Right lobe of liver (tissue), 6 donors: ENCODE measurements at regions not wholly inside any gene's neighbourhood (a gene's known extent, or its start where the extent isn't known, plus 50 kb on each side); places are given as distances from the start of the nearest gene placed in this dataset.

ENCODE experiments used
- ATAC-seq, 4 donors: fragments of 200-7000 bp; cut with Tn5 transposase; one replicate each; pipeline ENCODE4 v1.9.1; 2020; ENCODE audit warnings: mild to moderate bottlenecking in 4 of 4, moderate library complexity in 4 of 4
- DNase-seq, 3 donors: peaks; one replicate each; pipeline ENCODE4 v3.0.0-alpha.2; 2020
- H3K27ac ChIP-seq, 3 donors: fragments of 200-600 bp; one replicate each; pipeline ENCODE4 v1.8.0; 2022
- H3K27me3 ChIP-seq, 2 donors: fragments of 200-600 bp; one replicate each; pipeline ENCODE4 v1.8.0; 2022
- H3K36me3 ChIP-seq, 4 donors: fragments of 200-600 bp; sonication (generic) in 1 of 4; one replicate each; pipeline versions ENCODE4 v1.5.1 to v1.8.0; 2017 to 2022; ENCODE audit warnings: control low read depth in 1 of 4
- H3K4me1 ChIP-seq, 4 donors: fragments of 200-600 bp; sonication (generic) in 1 of 4; one replicate each; pipeline versions ENCODE4 v1.5.1 to v1.8.0; 2017 to 2022; ENCODE audit warnings: control low read depth in 1 of 4
- H3K4me3 ChIP-seq, 3 donors: fragments of 200-600 bp; one replicate each; pipeline ENCODE4 v1.8.0; 2022
- H3K9me3 ChIP-seq, 4 donors: fragments of 200-600 bp; sonication (generic) in 1 of 4; one replicate each; pipeline versions ENCODE4 v1.5.1 to v1.8.0; 2017 to 2022; ENCODE audit warnings: control low read depth in 1 of 4
- POLR2A ChIP-seq: fragments of 450-650 bp; IDR thresholded peaks from one replicate; pipeline ENCODE4 v1.6.1; 2017; ENCODE audit warnings: antibody characterized with exemption, mild to moderate bottlenecking
- WGBS: methylation state at CpG from one replicate; pipeline ENCODE4 v1.1.6; 2018; ENCODE audit warnings: low coverage, low lambda C conversion rate; ENCODE audit not compliant: insufficient coverage; ENCODE audit errors: missing lambda C conversion rate; 5-methylcytosine and 5-hydroxymethylcytosine counted together
- intact Hi-C, 2 donors: fragments of 100-400 bp; cut with DNase I; formaldehyde crosslinking; loops; one replicate each; pipeline versions ENCODE4 v1.11.2 to v1.14.1; 2022
- TF ChIP-seq, protein P1 (sequence below), 4 donors: fragments of 200-600 bp in 3 of 4; fragments of 450-650 bp in 1 of 4; IDR thresholded peaks; one replicate each; pipeline versions ENCODE4 v1.5.1 to v1.8.0; 2016 to 2022; ENCODE audit warnings: antibody characterized with exemption in 4 of 4, mild to moderate bottlenecking in 2 of 4
- donor health status: DM: no; HTN: yes; CAD: no.
- donor health status: DM: no; HTN: no; CAD: no.
- donor health status: DM: no; HTN: no; CAD: no.
- donor health status: DM: no; HTN: yes; CAD: no.
- donor health status: DM: no; HTN: yes; CAD: no.

DNA sequence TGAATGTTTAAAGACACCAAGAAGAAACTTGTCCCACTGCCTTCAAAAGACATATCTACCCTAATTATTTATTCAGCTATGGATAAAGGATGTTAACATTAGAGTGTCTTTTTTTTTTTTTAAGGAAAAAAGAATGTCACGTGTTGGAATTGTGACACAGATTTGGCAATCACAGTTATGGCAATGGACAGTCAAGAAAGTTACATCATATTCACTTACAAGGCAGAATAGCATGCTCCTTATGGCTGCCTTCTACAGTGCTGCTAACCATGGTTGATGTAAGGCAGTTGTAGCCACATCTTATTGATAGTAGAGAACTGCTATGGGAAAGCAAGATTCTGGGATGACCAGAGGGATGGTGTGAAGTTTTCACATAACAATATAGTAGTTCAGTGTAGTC lies 128.8 kb upstream of the ZBTB20 start:
- DNase-seq, result no peak
- Histone ChIP-seq H3K9me3 (no peaks in the 10 kb centered on the region), H3K36me3 (no peaks in the 10 kb centered on the region), H3K27me3 (no peaks in the 10 kb centered on the region), H3K27ac (no peak overlapping the region), H3K4me3 (no peak overlapping the region), H3K4me1 (no peaks in the 10 kb centered on the region)
- ATAC-seq, result no peak
- intact Hi-C loops, result no loop called here
- no peak for TF ChIP-seq POLR2A
- TF ChIP-seq, protein P1, sequence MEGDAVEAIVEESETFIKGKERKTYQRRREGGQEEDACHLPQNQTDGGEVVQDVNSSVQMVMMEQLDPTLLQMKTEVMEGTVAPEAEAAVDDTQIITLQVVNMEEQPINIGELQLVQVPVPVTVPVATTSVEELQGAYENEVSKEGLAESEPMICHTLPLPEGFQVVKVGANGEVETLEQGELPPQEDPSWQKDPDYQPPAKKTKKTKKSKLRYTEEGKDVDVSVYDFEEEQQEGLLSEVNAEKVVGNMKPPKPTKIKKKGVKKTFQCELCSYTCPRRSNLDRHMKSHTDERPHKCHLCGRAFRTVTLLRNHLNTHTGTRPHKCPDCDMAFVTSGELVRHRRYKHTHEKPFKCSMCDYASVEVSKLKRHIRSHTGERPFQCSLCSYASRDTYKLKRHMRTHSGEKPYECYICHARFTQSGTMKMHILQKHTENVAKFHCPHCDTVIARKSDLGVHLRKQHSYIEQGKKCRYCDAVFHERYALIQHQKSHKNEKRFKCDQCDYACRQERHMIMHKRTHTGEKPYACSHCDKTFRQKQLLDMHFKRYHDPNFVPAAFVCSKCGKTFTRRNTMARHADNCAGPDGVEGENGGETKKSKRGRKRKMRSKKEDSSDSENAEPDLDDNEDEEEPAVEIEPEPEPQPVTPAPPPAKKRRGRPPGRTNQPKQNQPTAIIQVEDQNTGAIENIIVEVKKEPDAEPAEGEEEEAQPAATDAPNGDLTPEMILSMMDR (IDR thresholded peaks at IDR 0.05), result no peak
- 50% methylated on average over 1 of the region's 1 CpG for WGBS

DNA sequence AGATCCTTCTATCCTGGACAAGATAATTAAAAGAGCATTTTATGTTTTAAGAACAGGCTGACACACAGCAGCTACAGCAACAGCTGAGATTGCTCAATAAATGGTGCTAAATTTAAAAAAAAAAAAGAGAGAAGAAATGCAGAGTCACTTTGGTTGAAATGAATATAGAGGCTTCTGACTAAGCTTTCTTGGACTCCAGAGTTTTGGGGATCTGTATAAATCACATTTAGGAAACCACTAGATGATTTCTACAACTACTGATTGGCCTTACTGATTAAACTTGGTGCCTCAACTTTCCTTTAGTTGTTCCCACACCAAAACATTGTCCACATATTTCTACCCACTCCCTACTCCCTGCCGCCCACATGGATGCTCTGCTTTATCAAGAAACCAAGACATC lies 132.9 kb upstream of the ZBTB20 start:
- H3K4me3 ChIP-seq, result no peak overlapping the region
- H3K4me1 ChIP-seq, result no peaks in the 10 kb centered on the region
- 43% methylated on average over 1 of the region's 1 CpG for WGBS
- intact Hi-C loops, result no loop called here
- H3K36me3 ChIP-seq, result no peaks in the 10 kb centered on the region
- no peaks in the 10 kb centered on the region for H3K9me3 ChIP-seq
- TF ChIP-seq, protein P1 (IDR thresholded peaks at IDR 0.05), result no peak
- TF ChIP-seq POLR2A, result no peak
- DNase-seq, result no peak
- no peaks in the 10 kb centered on the region for H3K27me3 ChIP-seq
- no peak for ATAC-seq
- H3K27ac ChIP-seq, result no peak overlapping the region

DNA sequence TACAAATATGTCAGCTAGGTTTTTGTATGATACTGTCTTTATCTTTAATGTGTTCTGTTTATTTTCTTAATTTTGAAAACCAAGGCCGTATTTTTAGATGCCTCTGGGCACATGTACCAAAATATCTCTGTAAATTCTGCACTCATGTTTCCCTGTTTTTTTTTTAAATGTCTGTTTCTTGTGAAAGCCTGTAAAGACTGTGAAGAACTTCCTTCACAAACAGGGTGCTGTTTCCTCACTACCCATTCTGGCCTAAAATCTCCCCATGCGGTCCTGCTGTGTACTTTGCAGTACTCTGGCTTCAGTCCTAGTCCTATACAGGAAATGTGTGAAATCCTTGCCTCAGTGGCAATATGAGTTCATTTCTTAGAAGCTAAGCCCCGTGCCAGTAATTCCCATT lies 133.4 kb upstream of the ZBTB20 start:
- ATAC-seq (no peak), DNase-seq (no peak)
- H3K9me3 ChIP-seq, result no peaks in the 10 kb centered on the region
- intact Hi-C loops, result no loop called here
- no peak for TF ChIP-seq POLR2A
- TF ChIP-seq, protein P1 (IDR thresholded peaks at IDR 0.05), result no peak
- H3K27me3 ChIP-seq, result no peaks in the 10 kb centered on the region
- no peak overlapping the region for H3K27ac ChIP-seq
- H3K36me3 ChIP-seq, result no peaks in the 10 kb centered on the region
- H3K4me1 ChIP-seq, result no peaks in the 10 kb centered on the region
- no peak overlapping the region for H3K4me3 ChIP-seq
- WGBS, result 19% methylated on average over 3 of the region's 3 CpGs

DNA sequence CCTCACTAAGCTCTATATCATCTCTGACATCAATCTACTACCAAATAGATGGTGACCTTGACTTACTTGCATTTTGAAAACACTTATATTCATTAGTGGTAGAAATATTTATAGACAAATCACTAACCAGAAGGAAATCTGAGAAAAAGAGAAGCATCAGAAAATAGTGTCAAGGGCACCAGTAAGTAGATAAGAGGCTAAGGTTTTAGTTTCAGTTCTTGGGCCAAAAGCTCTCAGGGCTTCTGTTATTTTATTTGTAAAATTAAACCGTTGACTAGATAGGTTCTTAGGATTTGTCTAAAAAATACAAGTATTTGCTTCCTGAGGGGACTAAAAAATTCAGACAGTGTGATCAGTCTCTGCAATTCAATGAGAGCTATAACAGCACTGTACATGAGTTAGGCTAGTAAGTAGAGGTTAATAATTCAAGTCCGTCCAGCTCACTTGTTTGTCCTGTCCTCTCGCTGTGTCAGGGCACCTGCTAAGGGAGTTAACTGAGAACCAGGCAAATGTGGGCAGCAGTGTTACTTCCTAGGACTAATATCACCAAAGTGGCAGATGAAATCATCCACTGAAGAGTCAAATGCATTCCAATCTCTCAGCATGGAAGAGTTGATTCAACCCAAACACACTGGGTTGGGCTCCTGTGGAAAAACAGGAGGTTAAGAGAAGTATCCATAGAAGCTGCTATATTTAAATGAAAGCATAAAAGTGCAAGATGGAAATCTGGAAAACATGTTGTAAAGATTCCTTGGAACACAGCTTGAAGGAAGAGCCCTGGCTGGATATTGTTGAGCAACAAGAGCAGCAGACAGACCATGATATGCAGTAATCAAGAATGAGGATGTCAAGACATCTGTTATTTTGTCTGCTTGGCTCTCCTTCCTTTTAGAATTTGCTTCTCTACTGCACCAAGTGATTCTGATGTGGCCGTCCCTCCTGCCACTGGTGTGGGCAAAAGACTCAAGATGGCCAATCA lies 134.9 kb upstream of the ZBTB20 start:
- Histone ChIP-seq H3K4me3 (no peak overlapping the region), H3K9me3 (no peaks in the 10 kb centered on the region), H3K27me3 (no peaks in the 10 kb centered on the region), H3K27ac (no peak overlapping the region), H3K4me1 (no peaks in the 10 kb centered on the region), H3K36me3 (no peaks in the 10 kb centered on the region)
- 40% methylated on average over 4 of the region's 4 CpGs for WGBS
- DNase-seq, result no peak
- TF ChIP-seq POLR2A, result no peak
- TF ChIP-seq, protein P1 (IDR thresholded peaks at IDR 0.05), result no peak
- no peak for ATAC-seq
- intact Hi-C loops, result no loop called here
